ENCODE measurements at regions not wholly inside any gene's neighbourhood (a gene's known extent, or its start where the extent isn't known, plus 50 kb on each side); places are given as distances from the start of the nearest gene placed in this dataset.
A peak's percentile ranks its signal among the peaks of the same experiment; 100 is the strongest.

DNA sequence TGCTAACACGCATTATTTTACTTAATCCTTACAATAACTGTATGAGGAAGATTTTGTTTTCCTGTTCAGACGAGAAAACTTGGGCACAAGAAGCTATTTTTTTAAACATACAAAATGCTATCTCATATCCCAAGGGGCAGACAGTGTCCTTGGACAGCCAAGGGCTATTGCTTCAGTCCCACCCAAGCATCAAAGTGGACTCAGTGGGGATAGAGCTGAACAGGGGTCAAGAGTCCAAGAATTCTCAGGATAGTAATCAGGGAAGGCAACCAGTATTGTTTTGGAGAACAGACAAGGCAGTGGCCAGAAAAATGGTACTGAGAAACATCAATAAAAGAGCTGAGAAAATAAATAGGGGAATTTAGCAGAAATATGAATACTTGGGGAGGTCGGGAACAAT, 465.7 kb downstream of the PLPP3 start:
- no peak overlapping the region for H3K27ac ChIP-seq
- H3K4me3 ChIP-seq = no peak overlapping the region
- no peaks in the 10 kb centered on the region for H3K27me3 ChIP-seq
- WGBS, 2 donors = 62 to 68% methylated on average over 3 of the region's 3 CpGs
- H3K4me1 ChIP-seq = peaks cover 0 to 3% (median 0%) of the 10 kb centered on the region in 4 donors
- peaks cover 0 to 13% (median 3%) of the 10 kb centered on the region in 4 donors for H3K9me3 ChIP-seq
- DNase-seq (ENCODE audit: low spot score in 2 of 2) = no peak
- no peaks in the 10 kb centered on the region for H3K36me3 ChIP-seq
- TF ChIP-seq CTCF (IDR thresholded peaks at IDR 0.05) (no peak), EP300 (IDR thresholded peaks at IDR 0.05) (peak in 1 of 2 donors; percentile 45)

DNA sequence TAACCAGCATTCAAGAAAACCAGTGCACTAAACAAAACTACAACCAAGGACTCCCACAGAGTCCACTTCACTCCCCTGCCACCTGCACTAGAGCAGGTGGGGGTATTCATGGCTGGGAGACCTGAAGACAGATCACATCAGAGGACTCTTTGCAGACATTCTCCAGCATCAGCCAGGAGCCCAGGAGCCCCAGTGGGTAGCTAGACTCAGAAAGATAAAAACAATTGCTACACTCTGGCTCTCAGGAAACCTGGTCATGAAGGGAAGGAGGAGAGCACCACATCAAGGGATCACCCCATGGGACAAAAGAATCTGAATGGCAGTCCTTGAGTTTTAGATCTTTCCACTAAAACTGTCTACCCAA, 472.1 kb downstream of the PLPP3 start:
- Histone ChIP-seq H3K4me3 (no peak overlapping the region), H3K4me1 (no peaks in the 10 kb centered on the region), H3K36me3 (no peaks in the 10 kb centered on the region), H3K27ac (no peak overlapping the region), H3K9me3 (peaks cover 0 to 37% (median 8%) of the 10 kb centered on the region in 4 donors), H3K27me3 (no peaks in the 10 kb centered on the region)
- TF ChIP-seq CTCF (IDR thresholded peaks at IDR 0.05) = no peak
- no peak for DNase-seq (ENCODE audit: low spot score in 2 of 2)

- Histone ChIP-seq H3K4me3 (no peak overlapping the region), H3K27ac (no peak overlapping the region), H3K9me3 (peaks cover 0 to 33% (median 6%) of the 10 kb centered on the region in 4 donors), H3K27me3 (no peaks in the 10 kb centered on the region), H3K4me1 (no peaks in the 10 kb centered on the region), H3K36me3 (no peaks in the 10 kb centered on the region)
- TF ChIP-seq EP300 (IDR thresholded peaks at IDR 0.05) (no peak), POLR2A (IDR thresholded peaks at IDR 0.05) (no peak), CTCF (IDR thresholded peaks at IDR 0.05) (no peak)
- WGBS, 2 donors = 80 to 93% methylated on average over 2 of the region's 2 CpGs
- no peak for DNase-seq (ENCODE audit: low spot score in 2 of 2)
Observed at GRCh38 chr1:56106531-56107274, 472.7 kb downstream of the PLPP3 start.

GRCh38 chr1:56105397-56105796, 474.0 kb downstream of the PLPP3 start:
- H3K4me1 ChIP-seq = no peaks in the 10 kb centered on the region
- 84 to 89% methylated on average over 3 of the region's 3 CpGs for WGBS, 2 donors
- H3K36me3 ChIP-seq = no peaks in the 10 kb centered on the region
- no peak overlapping the region for H3K4me3 ChIP-seq
- DNase-seq (ENCODE audit: low spot score in 2 of 2) = no peak
- H3K9me3 ChIP-seq = peaks cover 0 to 24% (median 6%) of the 10 kb centered on the region in 4 donors
- H3K27me3 ChIP-seq = no peaks in the 10 kb centered on the region
- no peak overlapping the region for H3K27ac ChIP-seq
- TF ChIP-seq CTCF (IDR thresholded peaks at IDR 0.05) = no peak
- TF ChIP-seq EP300 (IDR thresholded peaks at IDR 0.05) = no peak
- TF ChIP-seq POLR2A (IDR thresholded peaks at IDR 0.05) = no peak

- Histone ChIP-seq H3K4me1 (no peaks in the 10 kb centered on the region), H3K9me3 (peaks cover 0 to 11% (median 6%) of the 10 kb centered on the region in 4 donors), H3K36me3 (no peaks in the 10 kb centered on the region), H3K4me3 (no peak overlapping the region), H3K27ac (no peak overlapping the region), H3K27me3 (no peaks in the 10 kb centered on the region)
- TF ChIP-seq POLR2A (IDR thresholded peaks at IDR 0.05) (no peak), EP300 (IDR thresholded peaks at IDR 0.05) (no peak), CTCF (IDR thresholded peaks at IDR 0.05) (no peak)
- WGBS, 2 donors = 93 to 100% methylated on average over 1 of the region's 1 CpG
- no peak for DNase-seq (ENCODE audit: low spot score in 2 of 2)
Observed at GRCh38 chr1:56099766-56100265, 479.5 kb downstream of the PLPP3 start.

Measured in tibial nerve (tissue), 4 donors.